Neural crest cell (in vitro differentiated cells): ENCODE measurements at regions not wholly inside any gene's neighbourhood (a gene's known extent, or its start where the extent isn't known, plus 50 kb on each side); places are given as distances from the start of the nearest gene placed in this dataset.

Experiments used
- DNase-seq: peaks from one replicate; pipeline ENCODE4 v3.0.0; 2021; ENCODE audit warnings: low read depth, mixed read lengths, low spot score
- H3K27ac Mint-ChIP-seq: one replicate; pipeline ENCODE4 v1.8.0; 2021; ENCODE audit warnings: mild to moderate bottlenecking, mixed read lengths; ENCODE audit not compliant: unreplicated experiment
- H3K27me3 Mint-ChIP-seq: 2 replicates; pipeline ENCODE4 v1.8.0; 2021; ENCODE audit warnings: low read depth, mild to moderate bottlenecking, mixed read lengths
- H3K36me3 Mint-ChIP-seq: 2 replicates; pipeline ENCODE4 v1.8.0; 2021; ENCODE audit warnings: low read depth, mild to moderate bottlenecking, mixed read lengths
- H3K4me1 Mint-ChIP-seq: 2 replicates; pipeline ENCODE4 v1.8.0; 2021; ENCODE audit warnings: mixed read lengths
- H3K4me3 Mint-ChIP-seq: one replicate; pipeline ENCODE4 v1.8.0; 2021; ENCODE audit warnings: mild to moderate bottlenecking, mixed read lengths
- H3K9me3 Mint-ChIP-seq: 2 replicates; pipeline ENCODE4 v1.8.0; 2021; ENCODE audit warnings: mixed read lengths
- TF ChIP-seq, protein P1 (sequence below): fragments of 200-600 bp; sonication (generic); conservative IDR thresholded peaks from 2 replicates; pipeline ENCODE4 v1.5.0; 2021; ENCODE audit warnings: antibody characterized with exemption, mild to moderate bottlenecking

GRCh38 chr15:97146929-97147870 lies 813.3 kb upstream of the ARRDC4 start:
- Mint-ChIP-seq H3K9me3 (peaks cover 2% of the 10 kb centered on the region), H3K27me3 (peaks cover 48% of the 10 kb centered on the region), H3K4me3 (peak overlapping the region; percentile 45), H3K4me1 (peaks cover 48% of the 10 kb centered on the region), H3K36me3 (no peaks in the 10 kb centered on the region), H3K27ac (peak overlapping the region; percentile 23)
- DNase-seq: peak; percentile 35
- TF ChIP-seq, protein P1, sequence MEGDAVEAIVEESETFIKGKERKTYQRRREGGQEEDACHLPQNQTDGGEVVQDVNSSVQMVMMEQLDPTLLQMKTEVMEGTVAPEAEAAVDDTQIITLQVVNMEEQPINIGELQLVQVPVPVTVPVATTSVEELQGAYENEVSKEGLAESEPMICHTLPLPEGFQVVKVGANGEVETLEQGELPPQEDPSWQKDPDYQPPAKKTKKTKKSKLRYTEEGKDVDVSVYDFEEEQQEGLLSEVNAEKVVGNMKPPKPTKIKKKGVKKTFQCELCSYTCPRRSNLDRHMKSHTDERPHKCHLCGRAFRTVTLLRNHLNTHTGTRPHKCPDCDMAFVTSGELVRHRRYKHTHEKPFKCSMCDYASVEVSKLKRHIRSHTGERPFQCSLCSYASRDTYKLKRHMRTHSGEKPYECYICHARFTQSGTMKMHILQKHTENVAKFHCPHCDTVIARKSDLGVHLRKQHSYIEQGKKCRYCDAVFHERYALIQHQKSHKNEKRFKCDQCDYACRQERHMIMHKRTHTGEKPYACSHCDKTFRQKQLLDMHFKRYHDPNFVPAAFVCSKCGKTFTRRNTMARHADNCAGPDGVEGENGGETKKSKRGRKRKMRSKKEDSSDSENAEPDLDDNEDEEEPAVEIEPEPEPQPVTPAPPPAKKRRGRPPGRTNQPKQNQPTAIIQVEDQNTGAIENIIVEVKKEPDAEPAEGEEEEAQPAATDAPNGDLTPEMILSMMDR: no peak

GRCh38 chr15:97153356-97153965 lies 807.0 kb upstream of the ARRDC4 start:
- TF ChIP-seq, protein P1: no peak
- DNase-seq: no peak
- peaks cover 2% of the 10 kb centered on the region for H3K9me3 Mint-ChIP-seq
- H3K4me3 Mint-ChIP-seq: no peak overlapping the region
- H3K27ac Mint-ChIP-seq: no peak overlapping the region
- H3K36me3 Mint-ChIP-seq: no peaks in the 10 kb centered on the region
- H3K4me1 Mint-ChIP-seq: peaks cover 13% of the 10 kb centered on the region
- H3K27me3 Mint-ChIP-seq: peaks cover 32% of the 10 kb centered on the region

DNA sequence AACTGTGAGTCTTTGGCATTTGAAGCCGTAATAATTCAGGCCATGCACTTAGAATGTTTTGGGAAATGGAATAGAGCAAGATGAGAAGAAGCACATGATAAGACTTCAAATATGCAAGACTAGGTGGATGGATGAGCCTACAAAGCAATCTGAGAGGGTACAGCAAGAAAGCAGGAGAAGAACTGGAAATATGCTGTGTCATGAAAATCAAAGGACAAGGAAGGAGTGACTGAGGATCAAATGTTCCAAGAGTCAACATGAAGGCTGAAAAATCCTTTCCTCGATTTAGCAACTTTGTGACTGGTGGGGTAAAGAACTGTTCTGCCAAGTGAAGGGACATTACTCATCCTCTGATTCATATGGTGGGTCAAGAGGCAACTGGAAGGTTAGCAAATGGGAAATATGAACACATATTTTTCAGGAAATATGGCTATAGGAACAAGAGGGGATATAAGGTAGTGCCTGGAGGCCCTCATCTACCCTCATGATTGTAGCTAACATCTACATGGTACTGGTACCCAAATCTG lies 803.7 kb upstream of the ARRDC4 start:
- Mint-ChIP-seq H3K9me3 (peaks cover 2% of the 10 kb centered on the region), H3K4me3 (no peak overlapping the region), H3K27me3 (peaks cover 7% of the 10 kb centered on the region), H3K27ac (no peak overlapping the region), H3K4me1 (no peaks in the 10 kb centered on the region), H3K36me3 (no peaks in the 10 kb centered on the region)
- TF ChIP-seq, protein P1: no peak
- no peak for DNase-seq

GRCh38 chr15:97162805-97163495 lies 797.6 kb upstream of the ARRDC4 start:
- DNase-seq: no peak
- peaks cover 3% of the 10 kb centered on the region for H3K27me3 Mint-ChIP-seq
- H3K4me3 Mint-ChIP-seq: no peak overlapping the region
- no peaks in the 10 kb centered on the region for H3K36me3 Mint-ChIP-seq
- H3K4me1 Mint-ChIP-seq: peaks cover 10% of the 10 kb centered on the region
- H3K9me3 Mint-ChIP-seq: no peaks in the 10 kb centered on the region
- no peak overlapping the region for H3K27ac Mint-ChIP-seq
- TF ChIP-seq, protein P1: no peak

DNA sequence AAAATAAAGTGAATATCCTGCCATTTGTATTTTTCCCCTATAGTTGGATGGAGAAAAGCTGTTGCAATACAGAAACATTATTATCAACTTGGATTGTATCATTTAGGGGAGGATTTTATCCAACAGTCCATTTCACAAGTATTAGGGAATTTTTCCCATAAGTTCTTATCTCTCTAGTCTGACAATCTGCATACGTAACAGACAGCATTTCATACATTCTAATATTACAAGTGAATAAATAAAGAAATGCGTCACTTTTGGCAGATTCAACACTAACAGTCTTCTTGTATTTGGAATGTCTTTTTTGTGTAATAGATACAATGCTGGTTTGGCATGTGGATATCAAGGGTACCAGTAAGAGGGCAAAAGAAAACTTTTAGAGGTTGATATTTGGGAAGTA lies 795.3 kb upstream of the ARRDC4 start:
- DNase-seq: no peak
- Mint-ChIP-seq H3K9me3 (no peaks in the 10 kb centered on the region), H3K4me3 (no peak overlapping the region), H3K27me3 (peaks cover 3% of the 10 kb centered on the region), H3K27ac (no peak overlapping the region), H3K36me3 (no peaks in the 10 kb centered on the region), H3K4me1 (peaks cover 21% of the 10 kb centered on the region)
- TF ChIP-seq, protein P1: no peak
